IMR-90 (cell line): ENCODE measurements at regions not wholly inside any gene's neighbourhood (a gene's known extent, or its start where the extent isn't known, plus 50 kb on each side); places are given as distances from the start of the nearest gene placed in this dataset.

Source experiments
- ATAC-seq: fragments of 200-7000 bp; cut with Tn5 transposase; 2 replicates; pipeline ENCODE4 v1.9.1; 2020; ENCODE audit warnings: low read depth, mild to moderate bottlenecking, moderate library complexity
- BruUV-seq: library from RNA; stranded (reverse); fragments of 400-500 nt; replicated peaks from 2 replicates; lab custom pipeline; 2021; lab: Mats Ljungman, UMichigan
- CTCF ChIA-PET: fragments of 300-600 bp; formaldehyde crosslinking; extraction: SDS; loops from one replicate; lab custom pipeline; 2021; ENCODE audit warnings: antibody characterized with exemption; lab: Yijun Ruan, JAX
- POLR2A ChIA-PET: fragments of 300-600 bp; sonication (Branson Sonifier 250); formaldehyde crosslinking; loops from one replicate; lab custom pipeline; 2022; ENCODE audit warnings: antibody characterized with exemption; ENCODE audit not compliant: unreplicated experiment; lab: Charles Lee
- DNase-seq: peaks from one replicate; pipeline ENCODE4 v3.0.0; 2013
- H2AFZ ChIP-seq: replicated peaks from 2 replicates; pipeline ENCODE3; 2013; ENCODE audit warnings: low read length, mild to moderate bottlenecking; ENCODE audit not compliant: poor library complexity
- H2AK5ac ChIP-seq: 2 replicates; pipeline ENCODE4 v1.6.1; 2013; ENCODE audit warnings: low read depth, low read length, inconsistent platforms
- H2AK9ac ChIP-seq: replicated peaks from 2 replicates; pipeline ENCODE3; 2013; ENCODE audit warnings: mild to moderate bottlenecking, low read depth, low read length, moderate library complexity; ENCODE audit not compliant: poor library complexity
- H2BK120ac ChIP-seq: 2 replicates; pipeline ENCODE4 v1.6.1; 2013; ENCODE audit warnings: low read depth, low read length, inconsistent platforms
- H2BK15ac ChIP-seq: 3 replicates; pipeline ENCODE4 v1.6.1; 2013; ENCODE audit warnings: low read depth, low read length, inconsistent platforms
- H2BK20ac ChIP-seq: 2 replicates; pipeline ENCODE4 v1.6.1; 2013; ENCODE audit warnings: low read depth, mild to moderate bottlenecking, inconsistent platforms, low read length, moderate library complexity
- H2BK5ac ChIP-seq: 2 replicates; pipeline ENCODE4 v1.6.1; 2013; ENCODE audit warnings: mild to moderate bottlenecking, low read depth, low read length, inconsistent platforms; ENCODE audit not compliant: poor library complexity, severe bottlenecking
- H3K14ac ChIP-seq: replicated peaks from 2 replicates; pipeline ENCODE4 v1.6.1; 2013; ENCODE audit warnings: low read depth, low read length, inconsistent platforms
- H3K18ac ChIP-seq: 2 replicates; pipeline ENCODE4 v1.6.1; 2013; ENCODE audit warnings: low read depth, low read length, control low read depth
- H3K23ac ChIP-seq: 2 replicates; pipeline ENCODE4 v1.6.1; 2013; ENCODE audit warnings: low read depth, low read length, inconsistent platforms
- H3K27ac ChIP-seq: 2 replicates; pipeline ENCODE4 v1.5.1; 2013; ENCODE audit warnings: mild to moderate bottlenecking, control low read depth, low read length; ENCODE audit not compliant: insufficient read depth
- H3K27me3 ChIP-seq: 2 replicates; pipeline ENCODE4 v1.6.1; 2013; ENCODE audit warnings: low read length; ENCODE audit not compliant: control insufficient read depth, insufficient read depth
- H3K36me3 ChIP-seq: 2 replicates; pipeline ENCODE4 v1.6.1; 2013; ENCODE audit warnings: low read length, mixed read lengths; ENCODE audit not compliant: control insufficient read depth, insufficient read depth
- H3K4ac ChIP-seq: 2 replicates; pipeline ENCODE4 v1.6.1; 2013; ENCODE audit warnings: low read depth, low read length, inconsistent platforms
- H3K4me1 ChIP-seq: 2 replicates; pipeline ENCODE4 v1.6.1; 2013; ENCODE audit warnings: low read length, mixed read lengths; ENCODE audit not compliant: control insufficient read depth, insufficient read depth
- H3K4me2 ChIP-seq: 2 replicates; pipeline ENCODE4 v1.6.1; 2013; ENCODE audit warnings: low read depth, mild to moderate bottlenecking, control low read depth, low read length, moderate library complexity
- H3K4me3 ChIP-seq: 2 replicates; pipeline ENCODE4 v1.5.1; 2013; ENCODE audit warnings: low read depth, mild to moderate bottlenecking, control low read depth, low read length, moderate library complexity; ENCODE audit not compliant: insufficient read depth
- H3K56ac ChIP-seq: 2 replicates; pipeline ENCODE4 v1.6.1; 2013; ENCODE audit warnings: low read length, inconsistent platforms; ENCODE audit not compliant: insufficient read depth; ENCODE audit errors: extremely low read depth
- H3K79me1 ChIP-seq, 2 experiments: 2 replicates each; pipeline ENCODE4 v1.6.1; 2013; ENCODE audit warnings: low read length in 2 of 2, inconsistent platforms in 1 of 2, low read depth in 1 of 2
- H3K9ac ChIP-seq: 2 replicates; pipeline ENCODE4 v1.6.1; 2013; ENCODE audit warnings: low read depth, low read length, control low read depth
- H3K9me1 ChIP-seq: 2 replicates; pipeline ENCODE4 v1.6.1; 2013; ENCODE audit warnings: low read length, inconsistent platforms; ENCODE audit not compliant: insufficient read depth
- H3K9me3 ChIP-seq: 2 replicates; pipeline ENCODE4 v1.6.1; 2013; ENCODE audit warnings: low read length; ENCODE audit not compliant: control insufficient read depth, insufficient read depth
- H4K20me1 ChIP-seq: 2 replicates; pipeline ENCODE4 v1.6.1; 2013; ENCODE audit warnings: low read length, inconsistent platforms; ENCODE audit not compliant: insufficient read depth
- H4K5ac ChIP-seq: 2 replicates; pipeline ENCODE4 v1.6.1; 2013; ENCODE audit warnings: mild to moderate bottlenecking, low read depth, low read length, control low read depth
- H4K8ac ChIP-seq, 2 experiments: 2 replicates each; pipeline ENCODE4 v1.6.1; 2013; ENCODE audit warnings: low read depth in 2 of 2, low read length in 2 of 2, control low read depth in 1 of 2, inconsistent platforms in 1 of 2
- H4K91ac ChIP-seq: 2 replicates; pipeline ENCODE4 v1.6.1; 2013; ENCODE audit warnings: low read depth, low read length, inconsistent platforms; ENCODE audit not compliant: insufficient read depth
- BHLHE40 ChIP-seq: fragments of 150-350 bp; IDR thresholded peaks from 2 replicates; pipeline ENCODE4 v1.6.1; 2016; ENCODE audit warnings: mild to moderate bottlenecking, low read depth, low read length
- CEBPB ChIP-seq: IDR thresholded peaks from 2 replicates; pipeline ENCODE4 v1.6.1; 2012; ENCODE audit warnings: low read depth, low read length, improper control_type of control experiment
- MAFK ChIP-seq: IDR thresholded peaks from 2 replicates; pipeline ENCODE4 v1.6.1; 2012; ENCODE audit warnings: low read depth, low read length, improper control_type of control experiment
- NFE2L2 ChIP-seq: fragments of 150-350 bp; IDR thresholded peaks from 2 replicates; pipeline ENCODE4 v1.6.1; 2016; ENCODE audit warnings: low read depth, mild to moderate bottlenecking, low read length
- RCOR1 ChIP-seq: IDR thresholded peaks from 2 replicates; pipeline ENCODE4 v1.6.1; 2012; ENCODE audit warnings: mild to moderate bottlenecking, low read length, improper control_type of control experiment; ENCODE audit not compliant: insufficient replicate concordance
- SMC3 ChIP-seq: fragments of 150-350 bp; IDR thresholded peaks from 2 replicates; pipeline ENCODE4 v1.6.1; 2016; ENCODE audit warnings: low read depth, mild to moderate bottlenecking, antibody characterized with exemption, low read length, moderate library complexity
- WGBS, 2 experiments: methylation state at CpG; one replicate each; pipeline versions ENCODE4 v1.1.5 to v1.1.7; 2013; ENCODE audit warnings: missing lambda C conversion rate in 2 of 2; ENCODE audit not compliant: insufficient read length in 1 of 2; ENCODE audit errors: extremely low coverage in 2 of 2; 5-methylcytosine and 5-hydroxymethylcytosine counted together
- dilution Hi-C: fragments of 300-500 bp; cut with HindIII; formaldehyde crosslinking; loops from one replicate; pipeline ENCODE4 v1.14.3; 2018; ENCODE audit warnings: low sequenced_read_pairs; ENCODE audit not compliant: unreplicated experiment
- in situ Hi-C: fragments of 300-500 bp; cut with MboI; formaldehyde crosslinking; loops from 3 replicates; pipeline ENCODE4 v1.14.3; 2019; ENCODE audit warnings: low sequenced_read_pairs, inconsistent platforms, mixed read lengths
- intact Hi-C: fragments of 100-400 bp; cut with micrococcal nuclease; formaldehyde crosslinking; loops from 2 replicates; pipeline ENCODE4 v1.10.0; 2022
- TF ChIP-seq, protein P1 (sequence below): fragments of 150-350 bp; IDR thresholded peaks from 2 replicates; pipeline ENCODE4 v1.6.1; 2017; ENCODE audit warnings: mild to moderate bottlenecking, antibody characterized with exemption, low read length, low read depth
- TF ChIP-seq, protein P2 (sequence below): conservative IDR thresholded peaks from 2 replicates; pipeline ENCODE4 v1.5.1; 2012; ENCODE audit warnings: mild to moderate bottlenecking, low read depth, low read length, improper control_type of control experiment

DNA sequence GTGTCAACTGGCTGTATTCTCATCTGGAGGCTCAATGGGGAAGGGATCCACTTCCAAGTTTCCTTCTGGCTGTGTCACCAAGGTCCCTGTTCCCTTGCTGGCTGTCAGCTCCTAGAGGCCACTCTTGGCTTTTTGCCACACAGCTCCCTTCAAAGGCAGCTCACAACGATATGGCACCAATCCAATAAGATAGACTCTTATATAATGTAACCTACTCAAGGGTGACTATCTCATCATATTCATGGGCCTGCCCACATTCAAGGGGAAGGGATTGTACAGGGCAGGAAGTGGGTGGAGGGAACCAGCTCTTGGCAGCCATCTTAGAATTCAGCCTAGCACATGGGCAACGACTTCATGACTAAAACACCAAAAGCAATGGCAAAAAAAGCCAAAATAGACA, 98.7 kb upstream of the PLXNC1 start:
- TF ChIP-seq BHLHE40 (no peak), RCOR1 (no peak), MAFK (no peak), SMC3 (no peak), CEBPB (no peak), NFE2L2 (no peak)
- TF ChIP-seq, protein P1, sequence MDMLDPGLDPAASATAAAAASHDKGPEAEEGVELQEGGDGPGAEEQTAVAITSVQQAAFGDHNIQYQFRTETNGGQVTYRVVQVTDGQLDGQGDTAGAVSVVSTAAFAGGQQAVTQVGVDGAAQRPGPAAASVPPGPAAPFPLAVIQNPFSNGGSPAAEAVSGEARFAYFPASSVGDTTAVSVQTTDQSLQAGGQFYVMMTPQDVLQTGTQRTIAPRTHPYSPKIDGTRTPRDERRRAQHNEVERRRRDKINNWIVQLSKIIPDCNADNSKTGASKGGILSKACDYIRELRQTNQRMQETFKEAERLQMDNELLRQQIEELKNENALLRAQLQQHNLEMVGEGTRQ: no peak
- TF ChIP-seq, protein P2, sequence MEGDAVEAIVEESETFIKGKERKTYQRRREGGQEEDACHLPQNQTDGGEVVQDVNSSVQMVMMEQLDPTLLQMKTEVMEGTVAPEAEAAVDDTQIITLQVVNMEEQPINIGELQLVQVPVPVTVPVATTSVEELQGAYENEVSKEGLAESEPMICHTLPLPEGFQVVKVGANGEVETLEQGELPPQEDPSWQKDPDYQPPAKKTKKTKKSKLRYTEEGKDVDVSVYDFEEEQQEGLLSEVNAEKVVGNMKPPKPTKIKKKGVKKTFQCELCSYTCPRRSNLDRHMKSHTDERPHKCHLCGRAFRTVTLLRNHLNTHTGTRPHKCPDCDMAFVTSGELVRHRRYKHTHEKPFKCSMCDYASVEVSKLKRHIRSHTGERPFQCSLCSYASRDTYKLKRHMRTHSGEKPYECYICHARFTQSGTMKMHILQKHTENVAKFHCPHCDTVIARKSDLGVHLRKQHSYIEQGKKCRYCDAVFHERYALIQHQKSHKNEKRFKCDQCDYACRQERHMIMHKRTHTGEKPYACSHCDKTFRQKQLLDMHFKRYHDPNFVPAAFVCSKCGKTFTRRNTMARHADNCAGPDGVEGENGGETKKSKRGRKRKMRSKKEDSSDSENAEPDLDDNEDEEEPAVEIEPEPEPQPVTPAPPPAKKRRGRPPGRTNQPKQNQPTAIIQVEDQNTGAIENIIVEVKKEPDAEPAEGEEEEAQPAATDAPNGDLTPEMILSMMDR: no peak
- Histone ChIP-seq H2BK15ac (no peak overlapping the region), H3K4me1 (peaks cover 8% of the 10 kb centered on the region), H2AK9ac (no peak overlapping the region), H2BK5ac (no peak overlapping the region), H3K4me3 (no peak overlapping the region), H3K27me3 (no peaks in the 10 kb centered on the region), H2BK20ac (no peak overlapping the region), H3K23ac (no peak overlapping the region), H4K5ac (no peak overlapping the region), H3K4ac (no peak overlapping the region), H2AK5ac (no peak overlapping the region), H3K18ac (no peak overlapping the region), H3K27ac (no peak overlapping the region), H3K9me3 (no peaks in the 10 kb centered on the region), H3K36me3 (no peaks in the 10 kb centered on the region), H3K14ac (no peak overlapping the region), H3K4me2 (no peak overlapping the region), H2BK120ac (no peak overlapping the region), H3K9me1 (no peaks in the 10 kb centered on the region), H3K9ac (no peak overlapping the region), H4K20me1 (no peaks in the 10 kb centered on the region), H2AFZ (no peak overlapping the region), H3K79me1 (no peaks in the 10 kb centered on the region), H4K8ac (no peak overlapping the region), H3K56ac (no peak overlapping the region), H4K91ac (no peak overlapping the region)
- CTCF ChIA-PET: no interaction called here
- intact Hi-C loops: no loop called here
- dilution Hi-C loops: no loop called here
- in situ Hi-C loops: no loop called here
- no peak for ATAC-seq
- BruUV-seq: no TSS peak
- DNase-seq: no peak
- WGBS, 2 experiments: 50% methylated on average over 1 of the region's 2 CpGs; no CpG with 5 or more reads in 1 of the 2 experiments
- POLR2A ChIA-PET: no interaction called here
